HL-60 (cell line): ENCODE measurements at regions not wholly inside any gene's neighbourhood (a gene's known extent, or its start where the extent isn't known, plus 50 kb on each side); places are given as distances from the start of the nearest gene placed in this dataset.

Experiments used
- DNase-seq, 2 experiments: peaks; one replicate each; pipeline ENCODE4 v3.0.0-alpha.2; 2010 to 2020; ENCODE audit warnings: low read depth in 1 of 2, low spot score in 1 of 2
- H3K27ac ChIP-seq: fragments of 250-450 bp; sonication (Bioruptor Pico); replicated peaks from 2 replicates; pipeline ENCODE4 v1.5.1; 2020; ENCODE audit warnings: mild to moderate bottlenecking, moderate library complexity
- H3K27me3 ChIP-seq: fragments of 250-450 bp; sonication (Bioruptor Pico); 2 replicates; pipeline ENCODE4 v1.5.1; 2021; ENCODE audit warnings: mild to moderate bottlenecking, moderate library complexity; ENCODE audit not compliant: insufficient read depth, poor library complexity, severe bottlenecking
- H3K4me3 ChIP-seq: replicated peaks from 2 replicates; pipeline ENCODE4 v1.5.1; 2011; ENCODE audit warnings: mild to moderate bottlenecking, control low read depth, low read length; ENCODE audit not compliant: insufficient read depth
- GABPA ChIP-seq: IDR thresholded peaks from 2 replicates; pipeline ENCODE4 v1.6.1; 2012; ENCODE audit warnings: low read depth
- POLR2AphosphoS5 ChIP-seq: IDR thresholded peaks from 2 replicates; pipeline ENCODE4 v1.6.1; 2012; ENCODE audit warnings: low read depth
- SPI1 ChIP-seq: IDR thresholded peaks from 2 replicates; pipeline ENCODE4 v1.6.1; 2012; ENCODE audit warnings: low read depth, mild to moderate bottlenecking, borderline replicate concordance
- TF ChIP-seq, protein P1 (sequence below): IDR thresholded peaks from 2 replicates; pipeline ENCODE4 v1.6.1; 2012; ENCODE audit warnings: low read depth; ENCODE audit not compliant: insufficient replicate concordance
- TF ChIP-seq, protein P2 (sequence below): IDR thresholded peaks from one replicate; pipeline ENCODE4 v1.5.1; 2011; ENCODE audit warnings: low read length, control low read depth, inconsistent platforms; ENCODE audit not compliant: insufficient read depth

DNA sequence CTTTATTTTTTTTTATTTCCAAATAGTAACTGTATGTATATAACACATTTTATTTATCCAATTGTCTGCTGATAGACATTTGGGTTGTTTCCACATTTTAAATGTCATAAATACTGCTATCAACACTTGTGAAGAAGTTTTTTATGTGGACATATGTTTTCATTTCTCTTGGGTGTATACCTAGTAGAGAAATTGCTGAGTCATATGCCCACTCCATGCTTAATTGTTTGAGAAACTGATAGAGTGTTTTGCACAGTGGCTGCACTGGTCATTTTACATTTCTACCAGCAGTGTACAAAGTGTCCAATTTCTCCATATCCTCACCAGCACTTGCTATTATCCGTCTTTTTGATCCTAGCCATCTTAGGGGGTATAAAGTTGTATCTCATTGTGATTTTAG lies 567.8 kb downstream of the GBA3 start:
- DNase-seq: no peak
- H3K27me3 ChIP-seq: no peaks in the 10 kb centered on the region
- TF ChIP-seq, protein P1, sequence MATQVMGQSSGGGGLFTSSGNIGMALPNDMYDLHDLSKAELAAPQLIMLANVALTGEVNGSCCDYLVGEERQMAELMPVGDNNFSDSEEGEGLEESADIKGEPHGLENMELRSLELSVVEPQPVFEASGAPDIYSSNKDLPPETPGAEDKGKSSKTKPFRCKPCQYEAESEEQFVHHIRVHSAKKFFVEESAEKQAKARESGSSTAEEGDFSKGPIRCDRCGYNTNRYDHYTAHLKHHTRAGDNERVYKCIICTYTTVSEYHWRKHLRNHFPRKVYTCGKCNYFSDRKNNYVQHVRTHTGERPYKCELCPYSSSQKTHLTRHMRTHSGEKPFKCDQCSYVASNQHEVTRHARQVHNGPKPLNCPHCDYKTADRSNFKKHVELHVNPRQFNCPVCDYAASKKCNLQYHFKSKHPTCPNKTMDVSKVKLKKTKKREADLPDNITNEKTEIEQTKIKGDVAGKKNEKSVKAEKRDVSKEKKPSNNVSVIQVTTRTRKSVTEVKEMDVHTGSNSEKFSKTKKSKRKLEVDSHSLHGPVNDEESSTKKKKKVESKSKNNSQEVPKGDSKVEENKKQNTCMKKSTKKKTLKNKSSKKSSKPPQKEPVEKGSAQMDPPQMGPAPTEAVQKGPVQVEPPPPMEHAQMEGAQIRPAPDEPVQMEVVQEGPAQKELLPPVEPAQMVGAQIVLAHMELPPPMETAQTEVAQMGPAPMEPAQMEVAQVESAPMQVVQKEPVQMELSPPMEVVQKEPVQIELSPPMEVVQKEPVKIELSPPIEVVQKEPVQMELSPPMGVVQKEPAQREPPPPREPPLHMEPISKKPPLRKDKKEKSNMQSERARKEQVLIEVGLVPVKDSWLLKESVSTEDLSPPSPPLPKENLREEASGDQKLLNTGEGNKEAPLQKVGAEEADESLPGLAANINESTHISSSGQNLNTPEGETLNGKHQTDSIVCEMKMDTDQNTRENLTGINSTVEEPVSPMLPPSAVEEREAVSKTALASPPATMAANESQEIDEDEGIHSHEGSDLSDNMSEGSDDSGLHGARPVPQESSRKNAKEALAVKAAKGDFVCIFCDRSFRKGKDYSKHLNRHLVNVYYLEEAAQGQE: no peak
- TF ChIP-seq POLR2AphosphoS5 (no peak), SPI1 (no peak)

DNA sequence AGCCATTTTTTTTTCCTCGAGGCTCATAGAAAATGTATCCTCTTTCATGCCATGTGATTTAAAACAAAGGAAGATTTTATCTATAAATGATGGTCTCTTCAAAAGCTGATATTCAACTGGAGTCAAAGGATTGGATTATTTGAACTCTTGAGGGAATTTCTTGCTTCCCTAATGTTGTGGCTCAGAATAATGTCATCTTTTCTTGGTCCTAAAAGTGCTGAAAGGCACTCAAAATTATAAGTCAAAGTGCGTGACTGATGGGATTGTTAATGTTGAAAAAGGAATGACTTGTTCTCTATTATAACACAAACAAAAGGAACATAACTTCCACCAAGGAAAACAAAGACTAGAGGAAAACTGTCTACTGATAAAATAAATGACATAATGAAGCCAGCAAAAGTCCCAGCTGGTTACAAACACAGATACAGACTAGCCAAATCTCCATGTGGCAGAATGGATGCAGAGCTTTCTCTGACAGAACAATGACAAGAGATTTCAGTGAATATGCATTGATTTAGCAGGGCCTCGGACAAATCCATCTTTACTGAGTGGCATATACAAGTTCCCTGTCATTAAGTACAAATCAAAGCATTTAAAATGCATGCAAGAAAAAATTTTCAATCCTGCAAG lies 552.6 kb downstream of the GBA3 start:
- no peak for DNase-seq

More for the DNA sequence above, 567.8 kb downstream of the GBA3 start:
- no peak overlapping the region for H3K27ac ChIP-seq
- no peak overlapping the region for H3K4me3 ChIP-seq

DNA sequence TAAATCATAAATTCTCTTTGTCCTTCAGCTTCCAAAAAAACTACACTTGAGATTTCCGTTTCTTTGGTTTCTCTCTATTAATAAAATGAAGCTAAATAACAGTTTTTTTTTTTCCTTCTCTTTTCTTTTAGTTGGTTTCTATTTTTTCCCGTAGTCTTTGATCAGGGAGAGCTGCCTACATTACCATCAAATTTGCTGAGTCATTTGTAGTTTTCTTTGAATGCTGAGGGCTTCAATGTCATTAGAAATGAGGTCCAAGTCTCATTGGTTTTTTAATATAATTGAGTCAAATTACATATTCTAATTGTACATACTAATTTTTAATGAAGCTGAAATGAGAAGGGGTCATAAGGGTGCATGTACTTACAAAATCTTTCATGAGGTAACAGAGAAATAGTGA lies 550.2 kb downstream of the GBA3 start:
- TF ChIP-seq GABPA (no peak), SPI1 (no peak), POLR2AphosphoS5 (no peak)
- TF ChIP-seq, protein P2, sequence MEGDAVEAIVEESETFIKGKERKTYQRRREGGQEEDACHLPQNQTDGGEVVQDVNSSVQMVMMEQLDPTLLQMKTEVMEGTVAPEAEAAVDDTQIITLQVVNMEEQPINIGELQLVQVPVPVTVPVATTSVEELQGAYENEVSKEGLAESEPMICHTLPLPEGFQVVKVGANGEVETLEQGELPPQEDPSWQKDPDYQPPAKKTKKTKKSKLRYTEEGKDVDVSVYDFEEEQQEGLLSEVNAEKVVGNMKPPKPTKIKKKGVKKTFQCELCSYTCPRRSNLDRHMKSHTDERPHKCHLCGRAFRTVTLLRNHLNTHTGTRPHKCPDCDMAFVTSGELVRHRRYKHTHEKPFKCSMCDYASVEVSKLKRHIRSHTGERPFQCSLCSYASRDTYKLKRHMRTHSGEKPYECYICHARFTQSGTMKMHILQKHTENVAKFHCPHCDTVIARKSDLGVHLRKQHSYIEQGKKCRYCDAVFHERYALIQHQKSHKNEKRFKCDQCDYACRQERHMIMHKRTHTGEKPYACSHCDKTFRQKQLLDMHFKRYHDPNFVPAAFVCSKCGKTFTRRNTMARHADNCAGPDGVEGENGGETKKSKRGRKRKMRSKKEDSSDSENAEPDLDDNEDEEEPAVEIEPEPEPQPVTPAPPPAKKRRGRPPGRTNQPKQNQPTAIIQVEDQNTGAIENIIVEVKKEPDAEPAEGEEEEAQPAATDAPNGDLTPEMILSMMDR: no peak
- TF ChIP-seq, protein P1: no peak
- H3K27ac ChIP-seq: no peak overlapping the region
- no peaks in the 10 kb centered on the region for H3K27me3 ChIP-seq
- no peak overlapping the region for H3K4me3 ChIP-seq
- DNase-seq: no peak

More for the DNA sequence above, 552.6 kb downstream of the GBA3 start:
- Histone ChIP-seq H3K4me3 (no peak overlapping the region), H3K27me3 (no peaks in the 10 kb centered on the region), H3K27ac (no peak overlapping the region)
- TF ChIP-seq, protein P1: no peak

DNA sequence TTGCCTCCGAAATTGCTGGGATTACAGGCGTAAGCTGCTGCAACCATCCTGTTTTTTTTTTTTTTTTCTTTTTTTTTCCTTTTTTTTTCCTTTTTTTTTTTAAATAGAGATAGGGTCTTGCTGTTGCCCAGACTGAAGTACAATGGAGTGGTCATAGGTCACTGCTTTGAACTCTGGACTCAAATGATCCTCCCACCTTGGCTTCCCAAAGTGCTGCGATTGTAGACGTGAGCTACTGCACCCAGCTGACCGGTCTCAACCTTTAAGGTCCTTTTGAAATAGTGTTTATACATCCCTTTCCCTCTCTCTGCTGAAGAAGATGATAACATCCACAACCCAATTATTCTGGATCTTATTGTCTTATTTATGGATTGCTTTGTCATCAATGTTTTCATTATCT lies 548.7 kb downstream of the GBA3 start:
- H3K27ac ChIP-seq: no peak overlapping the region
- DNase-seq: no peak
- H3K27me3 ChIP-seq: no peaks in the 10 kb centered on the region
- TF ChIP-seq, protein P1: no peak
- TF ChIP-seq POLR2AphosphoS5: no peak
- no peak for TF ChIP-seq GABPA
- TF ChIP-seq SPI1: no peak
- TF ChIP-seq, protein P2: no peak
- H3K4me3 ChIP-seq: no peak overlapping the region
